NCI-H2029 treated with DMSO at 0.1 percent for 48 hours (cell line): ENCODE measurements at regions not wholly inside any gene's neighbourhood (a gene's known extent, or its start where the extent isn't known, plus 50 kb on each side); places are given as distances from the start of the nearest gene placed in this dataset.
"Not testable (repeated sequence)": the region's sequence is repeated elsewhere in the genome, so short reads cannot be mapped to it uniquely, and the experiment has no call there.

ENCODE experiments used
- DNase-seq: peaks from one replicate; lab custom pipeline; 2025; lab: John Stamatoyannopoulos, UW

GRCh38 chr4:116122124-116122523 is 963.3 kb downstream of the TRAM1L1 start:
- DNase-seq: no peak

DNA sequence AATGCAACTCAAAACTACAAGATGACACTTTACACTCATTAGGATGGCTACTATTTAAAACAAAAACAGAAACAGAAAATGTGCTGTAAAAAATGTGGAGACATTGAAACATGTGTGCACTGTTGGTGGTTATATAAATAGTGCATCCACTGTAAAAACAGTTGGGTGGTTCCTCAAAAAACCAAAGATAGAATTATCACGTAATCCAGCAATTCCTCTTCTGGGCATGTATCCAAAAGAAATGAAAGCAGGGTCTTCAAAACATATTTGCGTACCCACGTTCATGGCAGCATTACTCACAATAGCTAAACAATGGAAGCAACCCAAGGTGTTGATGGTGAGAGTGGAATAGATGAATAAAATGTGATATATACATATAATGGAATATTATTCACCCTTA is 967.2 kb downstream of the TRAM1L1 start:
- DNase-seq: no peak

GRCh38 chr4:116112861-116113260 is 972.5 kb downstream of the TRAM1L1 start:
- DNase-seq: not testable (repeated sequence)

- no peak for DNase-seq
Observed at GRCh38 chr4:116110713-116111112, 974.7 kb downstream of the TRAM1L1 start.

GRCh38 chr4:116108606-116109005 is 976.8 kb downstream of the TRAM1L1 start:
- no peak for DNase-seq

GRCh38 chr4:116101321-116101720 is 984.1 kb downstream of the TRAM1L1 start:
- no peak for DNase-seq

GRCh38 chr4:116099596-116099995 is 985.8 kb downstream of the TRAM1L1 start:
- no peak for DNase-seq

DNA sequence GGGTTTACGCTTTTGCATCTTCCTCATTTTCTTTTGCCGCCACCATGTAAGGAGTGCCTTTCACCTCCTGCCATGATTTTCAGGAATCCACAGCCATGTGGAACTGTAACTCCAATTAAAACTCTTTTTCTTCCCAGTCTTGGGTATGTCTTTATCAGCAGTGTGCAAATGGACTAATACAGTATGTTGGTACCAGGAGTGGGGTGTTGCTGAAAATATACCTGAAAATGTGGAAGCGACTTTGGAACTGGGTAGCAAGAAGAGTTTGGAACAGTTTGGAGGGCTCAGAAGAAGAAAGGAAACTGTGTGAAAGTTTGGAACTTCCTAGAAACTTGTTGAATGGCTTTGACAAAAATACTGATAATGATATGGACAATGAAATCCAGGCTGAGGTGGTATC is 983.9 kb upstream of the NDST4 start:
- DNase-seq: not testable (repeated sequence)

DNA sequence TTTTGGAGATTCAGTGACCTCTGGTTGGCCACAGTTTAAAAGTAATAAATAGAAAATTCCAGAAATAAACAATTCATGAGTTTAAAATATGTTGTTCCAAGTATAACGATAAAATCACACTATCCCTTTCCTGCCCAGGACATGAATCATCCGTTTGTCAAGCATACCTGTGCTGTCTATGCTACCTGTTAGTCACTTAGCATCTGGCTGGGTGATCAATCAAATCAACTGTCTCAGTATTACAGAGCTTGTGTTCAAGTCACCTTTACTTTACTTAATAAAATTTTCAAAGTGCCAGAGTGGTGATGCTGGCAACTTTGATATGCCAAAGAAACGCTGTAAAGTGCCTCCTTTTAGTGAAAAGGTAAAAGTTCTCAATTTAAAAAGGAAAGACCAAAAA is 979.5 kb upstream of the NDST4 start:
- DNase-seq: no peak

GRCh38 chr4:116088771-116089170 is 975.4 kb upstream of the NDST4 start:
- no peak for DNase-seq

DNA sequence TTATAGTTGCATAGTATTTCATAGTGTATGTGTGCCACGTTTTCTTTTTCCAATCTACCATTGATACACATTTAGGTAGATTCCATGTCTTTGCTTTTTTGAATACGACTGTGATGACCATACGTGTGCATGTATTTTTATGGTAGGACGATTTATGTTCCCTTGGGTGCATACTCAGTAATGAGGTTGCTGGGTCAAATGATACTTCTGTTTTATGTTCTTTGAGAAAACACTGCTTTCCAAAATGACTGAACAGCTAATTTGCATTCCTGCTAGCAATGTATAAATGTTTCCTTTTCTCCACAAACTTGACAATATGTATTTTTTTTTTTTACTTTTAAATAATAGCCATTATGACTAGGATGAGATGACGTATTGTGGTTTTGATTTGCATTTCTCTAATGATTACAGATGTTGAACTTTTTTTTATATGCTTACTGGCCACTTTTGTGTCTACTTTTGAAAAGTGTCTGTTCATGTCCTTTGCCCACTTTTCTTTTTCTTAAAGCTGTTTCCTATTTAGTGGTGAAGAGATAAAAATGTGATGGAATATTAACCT is 969.5 kb upstream of the NDST4 start:
- DNase-seq: no peak

DNA sequence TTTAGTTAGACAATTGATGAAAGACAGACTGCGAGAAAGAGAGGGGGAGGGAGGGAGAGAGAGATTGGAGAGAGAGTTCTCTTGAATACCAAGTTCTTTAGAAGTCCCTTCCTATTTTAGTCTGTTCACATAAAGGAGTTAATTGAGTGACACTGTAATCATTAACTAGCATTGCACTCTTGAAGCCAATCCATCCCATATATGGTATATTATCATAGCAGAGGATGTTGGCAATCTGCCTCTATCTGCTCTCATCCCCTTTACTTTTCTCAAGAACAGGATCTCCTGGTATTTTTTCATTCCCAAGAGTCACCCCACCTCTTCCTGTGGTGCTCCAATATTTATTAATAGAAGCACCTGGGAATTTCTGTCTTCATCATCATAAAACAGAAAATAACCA is 959.6 kb upstream of the NDST4 start:
- DNase-seq: no peak

DNA sequence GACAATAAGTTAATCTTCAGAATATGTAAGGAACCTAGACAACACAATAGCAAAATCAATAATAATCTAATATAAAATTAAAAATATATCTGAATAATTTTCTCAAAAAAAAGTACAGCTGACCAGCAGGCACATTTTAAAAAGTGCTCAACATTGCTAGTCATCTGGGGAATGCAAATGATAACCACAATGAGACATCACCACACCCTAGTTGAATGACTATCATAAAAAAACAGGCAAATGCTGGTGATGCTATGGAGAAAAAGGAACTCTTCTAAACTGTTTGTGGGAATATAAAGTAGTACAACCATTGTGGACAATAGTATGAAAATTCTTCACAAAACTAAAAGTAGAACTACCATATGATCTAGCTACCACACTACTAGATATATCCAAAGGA is 956.9 kb upstream of the NDST4 start:
- DNase-seq: no peak

DNA sequence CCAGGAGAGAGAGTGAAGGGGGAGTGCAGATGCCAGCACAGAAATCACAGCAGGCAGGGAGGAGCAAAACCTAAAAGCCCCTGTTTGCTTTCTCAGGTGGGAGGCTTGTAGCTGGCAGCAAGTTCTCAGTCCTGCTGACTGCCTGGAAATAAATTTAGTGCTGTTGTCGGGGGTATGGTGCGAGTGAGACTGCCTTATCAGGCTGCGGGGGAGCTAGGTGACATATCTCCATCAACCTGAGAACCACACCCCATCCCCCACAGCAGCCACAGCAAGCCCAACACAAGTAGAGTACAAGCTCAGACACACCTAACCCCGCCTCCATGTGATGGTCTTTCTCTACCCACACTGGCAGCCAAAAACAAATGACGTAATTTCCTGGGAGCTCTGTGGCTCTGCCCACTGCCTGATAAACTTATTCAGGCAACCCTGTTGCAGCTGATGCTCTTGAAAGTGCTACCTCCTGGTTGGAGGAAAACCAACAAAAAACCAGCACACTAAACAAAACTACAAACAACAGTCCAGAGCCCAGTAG is 953.4 kb upstream of the NDST4 start:
- DNase-seq: no peak

- no peak for DNase-seq
Observed at GRCh38 chr4:116064331-116064730, 950.9 kb upstream of the NDST4 start.

DNA sequence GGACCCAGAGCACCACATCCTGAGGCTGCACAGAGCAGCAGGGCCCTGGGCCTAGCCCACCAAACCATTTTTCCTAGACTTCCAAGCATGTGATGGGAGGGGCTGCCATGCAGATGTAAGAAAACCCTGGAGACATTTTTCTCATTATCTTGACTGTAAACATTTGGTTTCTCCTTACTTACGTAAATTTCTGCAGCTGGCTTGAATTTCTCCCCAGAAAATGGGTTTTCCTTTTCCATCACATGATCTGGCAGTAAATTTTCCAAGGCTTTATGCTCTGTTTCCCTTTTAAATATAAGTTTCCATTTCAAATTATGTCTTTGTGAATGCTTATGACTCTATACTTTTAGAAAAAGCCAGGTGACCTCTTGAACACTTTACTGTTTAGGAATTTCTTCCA is 945.9 kb upstream of the NDST4 start:
- DNase-seq: no peak

DNA sequence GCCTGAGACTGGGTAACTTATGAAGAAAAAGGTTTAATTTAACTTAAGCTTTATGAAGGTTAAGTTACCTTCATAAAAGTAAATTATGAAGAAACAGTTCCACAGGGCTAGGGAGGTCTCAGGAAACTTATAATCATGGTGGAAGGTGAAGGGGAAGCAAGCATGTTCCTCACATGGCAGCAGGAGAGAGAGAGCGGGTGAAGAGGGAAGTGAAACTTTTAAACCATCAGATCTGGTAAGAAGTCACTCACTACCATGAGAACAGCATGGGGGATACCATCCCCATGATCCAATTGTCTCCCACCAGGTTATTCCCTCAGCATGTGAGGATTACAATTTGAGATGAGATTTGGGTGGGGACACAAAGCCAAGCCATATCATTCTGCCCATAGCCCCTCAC is 944.7 kb upstream of the NDST4 start:
- DNase-seq: no peak

DNA sequence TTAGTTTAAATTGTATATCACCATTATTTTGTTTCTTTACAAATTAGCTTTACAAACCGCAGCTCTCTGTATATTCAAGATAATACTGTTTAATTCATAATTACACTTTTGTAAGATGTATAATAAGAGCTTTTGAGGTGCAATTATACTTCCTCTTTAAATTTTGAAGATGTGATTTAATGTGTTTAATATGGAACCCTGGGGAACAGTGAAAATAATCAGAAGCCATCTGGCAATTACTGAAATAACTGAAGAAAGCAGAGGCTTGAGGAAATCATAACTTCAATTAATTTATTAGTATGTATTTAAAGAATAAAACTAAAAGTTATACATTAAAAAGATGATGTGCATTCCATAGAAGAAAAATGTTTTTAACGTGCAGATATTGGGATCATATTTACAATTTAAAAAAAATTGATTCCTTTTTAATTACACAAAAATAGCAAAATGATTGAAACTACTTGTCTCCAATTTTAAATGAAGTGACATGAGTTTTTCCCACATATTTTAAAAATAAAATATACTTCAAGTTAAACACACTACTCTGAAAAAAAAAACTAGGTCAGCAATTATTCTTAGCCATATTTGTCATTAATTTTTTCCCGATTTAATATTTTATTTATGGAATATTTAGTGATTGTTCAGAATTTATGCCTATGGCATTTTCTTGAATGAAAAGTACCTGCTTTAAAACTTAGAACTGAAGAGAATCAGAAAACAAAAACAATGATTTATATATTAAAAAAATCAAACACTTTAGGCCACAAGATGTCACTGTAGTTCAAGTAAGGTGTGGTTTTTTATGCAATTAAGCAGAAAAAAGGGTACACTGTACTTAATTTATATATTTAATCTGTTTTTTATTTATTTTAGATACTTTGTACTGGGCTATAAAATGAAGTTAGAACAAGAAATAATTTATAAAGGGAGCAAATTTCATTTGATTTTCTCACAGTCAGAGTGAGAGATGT is 942.7 kb upstream of the NDST4 start:
- DNase-seq: no peak

- DNase-seq: no peak
Observed at GRCh38 chr4:116027311-116027710, 913.9 kb upstream of the NDST4 start.

GRCh38 chr4:116024954-116025708 is 911.7 kb upstream of the NDST4 start:
- no peak for DNase-seq

DNA sequence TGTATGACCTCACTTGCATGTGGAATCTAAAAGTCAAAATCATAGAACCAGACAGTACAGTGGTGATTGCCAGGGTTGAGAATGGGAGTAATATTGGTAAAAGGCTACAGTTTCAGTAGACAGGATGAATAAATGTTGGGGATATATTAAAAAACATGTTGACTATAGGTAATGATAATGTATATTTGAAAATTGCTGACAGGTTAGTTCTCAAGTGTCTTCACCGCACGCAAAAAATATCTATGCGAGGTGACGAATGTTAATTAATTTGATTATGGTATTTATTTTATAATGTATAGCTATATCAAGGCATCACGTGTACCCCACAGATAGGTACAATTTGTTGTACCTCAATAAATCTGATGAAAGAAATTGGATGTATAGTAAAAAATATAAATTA is 909.6 kb upstream of the NDST4 start:
- no peak for DNase-seq

- DNase-seq: no peak
Observed at GRCh38 chr4:116020141-116020722, 906.8 kb upstream of the NDST4 start.
